Thymus (tissue), 11 donors: ENCODE measurements at regions not wholly inside any gene's neighbourhood (a gene's known extent, or its start where the extent isn't known, plus 50 kb on each side); places are given as distances from the start of the nearest gene placed in this dataset.
"Not testable (repeated sequence)": the region's sequence is repeated elsewhere in the genome, so short reads cannot be mapped to it uniquely, and the experiment has no call there.

Experiments used
- DNase-seq, 9 donors: peaks; one replicate each; pipeline ENCODE4 v3.0.0-alpha.2; 2013; ENCODE audit warnings: low spot score in 9 of 9, low read depth in 6 of 9, missing footprints in 1 of 9
- H3K27ac ChIP-seq, 2 donors: one replicate each; pipeline ENCODE4 v1.5.1; 2013; ENCODE audit warnings: control low read depth in 1 of 2, low read depth in 1 of 2, low read length in 1 of 2, mild to moderate bottlenecking in 1 of 2, moderate library complexity in 1 of 2
- H3K27me3 ChIP-seq, 2 donors: one replicate each; pipeline ENCODE4 v1.5.1; 2013; ENCODE audit warnings: low read length in 1 of 2; ENCODE audit not compliant: control insufficient read depth in 2 of 2, insufficient read depth in 1 of 2
- H3K36me3 ChIP-seq, 2 donors: one replicate each; pipeline ENCODE4 v1.5.1; 2013; ENCODE audit warnings: low read length in 1 of 2, mild to moderate bottlenecking in 1 of 2, moderate library complexity in 1 of 2; ENCODE audit not compliant: control insufficient read depth in 2 of 2, insufficient read depth in 2 of 2
- H3K4me1 ChIP-seq, 2 donors: one replicate each; pipeline ENCODE4 v1.5.1; 2013; ENCODE audit warnings: low read length in 2 of 2; ENCODE audit not compliant: control insufficient read depth in 2 of 2, insufficient read depth in 2 of 2
- H3K4me3 ChIP-seq, 2 donors: one replicate each; pipeline ENCODE4 v1.5.1; 2013; ENCODE audit warnings: low read length in 2 of 2, control low read depth in 1 of 2, mild to moderate bottlenecking in 1 of 2
- H3K9me3 ChIP-seq, 2 donors: one replicate each; pipeline ENCODE4 v1.5.1; 2013; ENCODE audit warnings: low read length in 1 of 2, mild to moderate bottlenecking in 1 of 2; ENCODE audit not compliant: control insufficient read depth in 2 of 2, insufficient read depth in 1 of 2
- WGBS: extraction: QIAGEN DNeasy Blood & Tissue Kit; methylation state at CpG from one replicate; pipeline ENCODE4 v1.1.7; 2013; 5-methylcytosine and 5-hydroxymethylcytosine counted together
- donor health status: healthy.

DNA sequence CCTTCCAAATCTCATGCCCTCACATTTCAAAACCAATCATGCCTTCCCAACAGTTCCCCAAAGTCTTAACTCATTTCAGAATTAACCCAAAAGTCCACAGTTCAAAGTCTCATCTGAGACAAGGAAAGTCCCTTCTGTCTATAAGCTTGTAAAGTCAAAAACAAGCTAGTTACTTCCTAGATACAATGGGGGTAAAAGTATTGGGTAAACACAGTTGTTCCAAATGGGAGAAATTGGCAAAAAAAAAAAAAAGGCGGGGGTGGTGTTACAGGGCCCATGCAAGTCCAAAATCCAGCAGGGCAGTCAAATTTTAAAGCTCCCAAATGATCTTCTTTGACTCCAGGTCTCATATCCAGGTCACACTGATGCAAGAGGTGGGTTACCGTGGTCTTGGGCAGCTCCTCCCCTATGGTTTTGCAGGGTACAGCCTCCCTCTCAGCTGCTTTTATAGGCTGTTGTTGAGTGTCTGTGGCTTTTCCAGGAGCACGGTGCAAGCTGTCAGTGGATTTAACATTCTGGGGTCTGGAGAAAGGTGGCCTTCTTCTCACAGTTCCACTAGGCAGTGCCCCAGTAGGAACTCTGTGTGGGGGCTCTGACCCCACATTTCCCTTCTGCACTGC is 110.3 kb upstream of the MDM1 start:
- H3K4me3 ChIP-seq, H3K27ac ChIP-seq, H3K36me3 ChIP-seq, H3K27me3 ChIP-seq, DNase-seq, H3K9me3 ChIP-seq: not testable (repeated sequence)
- H3K4me1 ChIP-seq, result peaks cover 4 to 12% of the 10 kb centered on the region in 2 donors
- WGBS, result 48% methylated on average over 3 of the region's 3 CpGs

DNA sequence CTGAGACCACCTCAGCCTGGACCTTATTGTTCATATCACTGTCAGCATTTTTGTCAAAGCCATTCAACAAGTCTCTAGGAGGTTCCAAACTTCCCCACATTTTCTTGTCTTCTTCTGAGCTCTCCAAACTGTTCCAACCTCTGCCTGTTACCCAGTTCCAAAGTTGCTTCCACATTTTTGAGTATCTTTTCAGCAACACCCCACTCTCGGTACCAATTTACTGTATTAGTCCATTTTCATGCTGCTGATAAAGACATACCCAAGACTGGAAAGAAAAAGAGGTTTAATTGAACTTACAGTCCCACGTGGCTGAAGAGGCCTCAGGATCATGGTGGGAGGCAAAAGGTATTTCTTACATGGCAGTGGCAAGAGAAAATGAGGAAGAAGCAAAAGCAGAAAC is 111.5 kb upstream of the MDM1 start:
- H3K4me3 ChIP-seq, H3K27ac ChIP-seq, H3K9me3 ChIP-seq, H3K36me3 ChIP-seq, DNase-seq, H3K27me3 ChIP-seq: not testable (repeated sequence)
- peaks cover 6 to 18% of the 10 kb centered on the region in 2 donors for H3K4me1 ChIP-seq
- 95% methylated on average over 2 of the region's 2 CpGs for WGBS

DNA sequence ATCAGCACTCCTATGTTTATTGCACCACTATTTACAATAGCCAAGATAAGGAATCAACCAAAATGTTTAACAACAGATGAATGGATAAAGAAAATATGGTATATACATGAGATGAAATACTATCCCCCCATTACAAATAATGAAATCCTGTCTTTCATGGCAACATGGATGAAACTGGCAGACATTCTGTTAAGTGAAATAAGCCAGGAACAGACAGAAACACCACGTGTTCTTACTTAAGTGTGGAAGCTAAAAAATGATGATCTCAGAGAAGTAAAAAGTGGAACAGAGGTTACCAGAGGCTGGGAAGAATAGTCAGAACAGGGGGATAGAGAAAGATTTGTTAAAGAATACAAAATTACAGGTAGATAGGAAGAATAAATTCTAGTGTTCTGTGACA is 113.7 kb upstream of the MDM1 start:
- Histone ChIP-seq H3K27ac (no peak overlapping the region), H3K27me3 (no peaks in the 10 kb centered on the region), H3K36me3 (no peaks in the 10 kb centered on the region), H3K4me3 (no peak overlapping the region), H3K4me1 (peaks cover 11 to 23% of the 10 kb centered on the region in 2 donors), H3K9me3 (peaks cover 0 to 2% of the 10 kb centered on the region in 2 donors)
- no peak for DNase-seq
- WGBS, result 31% methylated on average over 1 of the region's 1 CpG

DNA sequence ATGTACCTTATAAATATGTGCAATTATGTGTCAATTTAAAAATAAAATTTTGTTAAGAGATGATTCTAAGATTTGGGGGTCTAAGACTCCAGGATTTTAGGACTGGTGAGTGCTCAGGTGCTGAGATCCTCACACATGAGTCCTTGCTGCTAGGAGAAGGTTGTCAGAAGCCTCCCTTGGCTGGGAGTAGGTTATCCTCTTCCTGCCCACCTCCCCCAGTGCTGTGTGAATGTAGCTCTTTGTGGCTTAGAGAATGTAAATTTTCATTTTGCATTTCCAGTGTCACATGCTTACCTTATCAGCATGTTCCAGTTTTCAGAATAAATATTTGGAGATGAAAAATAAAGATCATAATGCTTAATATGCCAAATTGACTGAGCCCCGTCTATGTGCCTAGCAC is 114.2 kb upstream of the MDM1 start:
- DNase-seq, result peak in 1 of 9 donors; percentile 41
- Histone ChIP-seq H3K4me3 (no peak overlapping the region), H3K27me3 (no peaks in the 10 kb centered on the region), H3K27ac (no peak overlapping the region), H3K36me3 (no peaks in the 10 kb centered on the region), H3K4me1 (peaks cover 16 to 28% of the 10 kb centered on the region in 2 donors), H3K9me3 (peaks cover 0 to 2% of the 10 kb centered on the region in 2 donors)
- WGBS, result 59% methylated on average over 1 of the region's 1 CpG

DNA sequence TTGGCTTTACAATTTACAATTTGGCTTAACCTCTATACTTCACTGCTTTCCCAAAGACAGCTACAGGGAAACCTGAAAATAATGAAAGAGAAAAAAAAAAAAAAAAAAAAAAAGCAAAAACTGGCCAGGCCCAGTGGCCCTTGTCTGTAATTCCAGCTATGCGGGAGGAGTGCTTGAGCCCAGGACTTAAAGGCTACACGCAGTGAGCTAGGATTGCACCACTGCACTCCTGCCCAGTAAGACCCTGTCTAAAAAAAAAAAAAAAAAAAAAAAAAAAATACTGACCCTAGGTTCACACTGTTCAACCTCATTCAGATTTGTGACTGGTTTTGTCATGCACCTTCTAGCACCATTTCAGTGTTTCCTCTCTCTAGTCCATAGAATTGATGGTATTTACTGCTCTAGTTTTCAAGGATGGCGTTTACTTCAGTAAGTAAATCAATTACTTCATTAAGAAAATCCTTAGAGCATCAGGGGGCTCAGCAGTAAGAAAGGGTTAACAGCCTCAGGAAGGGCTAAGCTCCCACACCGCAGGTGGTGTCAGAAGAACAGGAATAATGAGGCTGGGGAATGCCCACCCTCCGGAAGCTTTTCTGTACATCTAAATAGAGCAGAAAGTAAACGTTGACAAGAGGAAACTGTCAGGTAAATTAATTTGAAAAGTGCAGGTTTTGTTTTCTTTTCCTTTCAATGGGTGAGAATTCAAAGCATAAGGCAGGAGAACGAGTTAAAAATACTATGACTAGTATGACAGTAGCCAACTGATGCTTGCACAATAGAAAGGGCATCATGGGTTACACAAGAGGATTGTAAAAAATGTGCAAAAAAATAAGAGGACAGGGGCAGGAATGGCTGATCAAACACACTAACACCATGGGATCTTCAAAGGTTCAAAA is 115.0 kb upstream of the MDM1 start:
- no peak overlapping the region for H3K27ac ChIP-seq
- H3K27me3 ChIP-seq, result no peaks in the 10 kb centered on the region
- H3K4me1 ChIP-seq, result peaks cover 22 to 36% of the 10 kb centered on the region in 2 donors
- peak in 2 of 9 donors; percentile 31 to 42 for DNase-seq
- H3K36me3 ChIP-seq, result no peaks in the 10 kb centered on the region
- no peak overlapping the region for H3K4me3 ChIP-seq
- WGBS, result 39% methylated on average over 7 of the region's 7 CpGs
- peaks cover 0 to 2% of the 10 kb centered on the region in 2 donors for H3K9me3 ChIP-seq

DNA sequence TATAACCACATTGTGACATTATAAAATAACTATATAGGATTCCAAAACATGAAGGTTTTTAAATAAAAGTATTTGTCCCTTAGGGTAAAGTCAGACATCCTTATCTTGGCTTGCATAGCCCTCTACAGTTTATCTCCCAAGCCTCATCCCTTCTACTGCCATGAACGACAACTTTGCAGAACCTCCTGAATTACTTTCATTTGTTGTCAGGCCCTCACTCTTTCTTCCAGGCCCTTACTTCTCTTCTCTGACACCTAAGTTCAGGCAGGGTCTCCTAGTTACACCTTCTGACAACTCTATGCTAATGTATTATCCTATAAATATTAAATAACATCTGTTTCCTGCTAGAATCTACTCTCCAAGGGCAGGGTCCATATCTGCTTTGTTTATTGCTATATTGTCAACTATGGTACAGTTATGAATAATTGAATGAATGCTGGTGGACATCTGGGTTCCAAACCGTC is 115.7 kb upstream of the MDM1 start:
- WGBS, result 55% methylated on average over 2 of the region's 2 CpGs
- no peak overlapping the region for H3K4me3 ChIP-seq
- peaks cover 0 to 2% of the 10 kb centered on the region in 2 donors for H3K9me3 ChIP-seq
- H3K36me3 ChIP-seq, result no peaks in the 10 kb centered on the region
- H3K27ac ChIP-seq, result peak overlapping the region in 1 of 2 donors; percentile 28
- no peak for DNase-seq
- peaks cover 22 to 36% of the 10 kb centered on the region in 2 donors for H3K4me1 ChIP-seq
- H3K27me3 ChIP-seq, result no peaks in the 10 kb centered on the region

DNA sequence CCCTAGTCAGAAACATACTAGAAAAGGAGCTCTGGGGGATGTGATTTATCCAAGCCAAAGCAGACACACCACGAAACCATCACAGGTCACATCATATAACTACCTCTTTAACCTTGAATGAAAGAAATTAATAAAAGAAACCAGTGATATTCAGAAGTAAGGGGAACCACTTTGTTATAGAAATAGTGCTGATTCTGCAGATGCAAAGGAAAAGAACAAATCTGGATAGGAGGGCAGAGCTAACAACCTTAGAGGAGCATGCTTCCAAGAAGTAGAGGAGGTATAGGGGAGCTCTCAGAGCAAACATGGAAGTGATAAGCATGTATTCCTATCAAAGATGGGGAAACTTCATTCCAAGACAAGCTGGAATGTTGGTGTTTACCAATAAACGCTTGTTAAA is 117.0 kb upstream of the MDM1 start:
- Histone ChIP-seq H3K4me3 (no peak overlapping the region), H3K4me1 (peaks cover 22 to 36% of the 10 kb centered on the region in 2 donors), H3K36me3 (no peaks in the 10 kb centered on the region), H3K27me3 (no peaks in the 10 kb centered on the region), H3K27ac (no peak overlapping the region), H3K9me3 (no peaks in the 10 kb centered on the region)
- 97% methylated on average over 2 of the region's 2 CpGs for WGBS
- DNase-seq, result no peak

DNA sequence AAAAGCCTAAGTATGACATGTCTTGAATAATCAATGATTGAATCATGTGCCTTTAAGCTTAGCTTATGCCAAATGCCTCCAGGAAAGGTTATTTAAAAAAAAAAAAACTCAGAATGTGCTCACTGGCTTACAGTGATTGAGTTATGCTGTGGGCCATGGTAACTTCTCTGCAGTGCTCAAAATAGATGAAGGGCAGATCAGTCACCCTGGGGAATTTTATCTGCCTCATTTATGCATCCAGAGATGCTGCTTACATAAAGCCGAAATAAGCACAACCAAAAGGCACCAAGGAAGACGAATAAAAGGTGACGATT is 118.7 kb upstream of the MDM1 start:
- peaks cover 24 to 40% of the 10 kb centered on the region in 2 donors for H3K4me1 ChIP-seq
- H3K36me3 ChIP-seq, result no peaks in the 10 kb centered on the region
- no peak for DNase-seq
- peak overlapping the region in 1 of 2 donors; percentile 11 for H3K4me3 ChIP-seq
- peak overlapping the region; percentile 50 to 72 for H3K27ac ChIP-seq
- no peaks in the 10 kb centered on the region for H3K27me3 ChIP-seq
- no peaks in the 10 kb centered on the region for H3K9me3 ChIP-seq
- 5% methylated on average over 3 of the region's 3 CpGs for WGBS
